Activated CD8-positive, alpha-beta memory T cell treated with anti-CD3 and anti-CD28 coated beads for 48 hours (primary cell): ENCODE measurements at regions not wholly inside any gene's neighbourhood (a gene's known extent, or its start where the extent isn't known, plus 50 kb on each side); places are given as distances from the start of the nearest gene placed in this dataset.
"Not testable (repeated sequence)": the region's sequence is repeated elsewhere in the genome, so short reads cannot be mapped to it uniquely, and the experiment has no call there.

Source experiments
- DNase-seq, 3 experiments: peaks; one replicate each; pipeline ENCODE4 v3.0.0-alpha.2; 2020; ENCODE audit warnings: low read depth in 2 of 3, low spot score in 2 of 3

GRCh38 chr9:27802418-27802817, 229.1 kb upstream of the C9orf72 start:
- no peak for DNase-seq

- DNase-seq, result no peak
Measured at GRCh38 chr9:27808864-27809263, 235.6 kb upstream of the C9orf72 start.

GRCh38 chr9:27817747-27818146, 244.5 kb upstream of the C9orf72 start:
- DNase-seq, result no peak

GRCh38 chr9:27818348-27818747, 245.1 kb upstream of the C9orf72 start:
- DNase-seq, result no peak

GRCh38 chr9:27828908-27829307, 255.6 kb upstream of the C9orf72 start:
- DNase-seq, result no peak

GRCh38 chr9:27829621-27830020, 256.3 kb upstream of the C9orf72 start:
- no peak for DNase-seq

GRCh38 chr9:27832108-27832507, 258.8 kb upstream of the C9orf72 start:
- not testable (repeated sequence) for DNase-seq

GRCh38 chr9:27835286-27835685, 262.0 kb upstream of the C9orf72 start:
- DNase-seq, result no peak

GRCh38 chr9:27835746-27836145, 262.5 kb upstream of the C9orf72 start:
- no peak for DNase-seq

- no peak for DNase-seq
Measured at GRCh38 chr9:27836661-27837401, 263.6 kb upstream of the C9orf72 start.

GRCh38 chr9:27838876-27839275, 265.6 kb upstream of the C9orf72 start:
- no peak for DNase-seq

- DNase-seq, result not testable (repeated sequence)
Measured at GRCh38 chr9:27839767-27840166, 266.5 kb upstream of the C9orf72 start.

- no peak for DNase-seq
Measured at GRCh38 chr9:27844797-27845196, 271.5 kb upstream of the C9orf72 start.

GRCh38 chr9:27847380-27847779, 274.1 kb upstream of the C9orf72 start:
- DNase-seq, result no peak

- no peak for DNase-seq
Measured at GRCh38 chr9:27847818-27848217, 274.5 kb upstream of the C9orf72 start.

- DNase-seq, result no peak
Measured at GRCh38 chr9:27848315-27848714, 275.0 kb upstream of the C9orf72 start.

GRCh38 chr9:27851858-27852257, 278.6 kb upstream of the C9orf72 start:
- DNase-seq, result no peak

GRCh38 chr9:27853529-27853928, 280.2 kb upstream of the C9orf72 start:
- DNase-seq, result no peak

GRCh38 chr9:27856054-27856453, 282.8 kb upstream of the C9orf72 start:
- no peak for DNase-seq

GRCh38 chr9:27856748-27857147, 283.5 kb upstream of the C9orf72 start:
- DNase-seq, result no peak

- DNase-seq, result no peak
Measured at GRCh38 chr9:27861887-27862286, 288.6 kb upstream of the C9orf72 start.

- DNase-seq, result no peak
Measured at GRCh38 chr9:27864644-27865438, 291.6 kb upstream of the C9orf72 start.

- DNase-seq, result no peak
Measured at GRCh38 chr9:27866741-27867140, 293.5 kb upstream of the C9orf72 start.
